Chondrocyte (in vitro differentiated cells): ENCODE measurements at regions not wholly inside any gene's neighbourhood (a gene's known extent, or its start where the extent isn't known, plus 50 kb on each side); places are given as distances from the start of the nearest gene placed in this dataset.

Experiments
- DNase-seq: peaks from one replicate; pipeline ENCODE4 v3.0.0; 2021; ENCODE audit warnings: mixed read lengths, low spot score
- H3K27ac Mint-ChIP-seq: one replicate; pipeline ENCODE4 v1.8.0; 2021; ENCODE audit warnings: mild to moderate bottlenecking, moderate library complexity, mixed read lengths; ENCODE audit not compliant: unreplicated experiment
- H3K27me3 Mint-ChIP-seq: 2 replicates; pipeline ENCODE4 v1.8.0; 2021; ENCODE audit warnings: low read depth, mixed read lengths
- H3K36me3 Mint-ChIP-seq: 2 replicates; pipeline ENCODE4 v1.8.0; 2021; ENCODE audit warnings: low read depth, mixed read lengths
- H3K4me1 Mint-ChIP-seq: 2 replicates; pipeline ENCODE4 v1.8.0; 2021; ENCODE audit warnings: low read depth, mild to moderate bottlenecking, mixed read lengths
- H3K4me3 Mint-ChIP-seq: one replicate; pipeline ENCODE4 v1.8.0; 2021; ENCODE audit warnings: mild to moderate bottlenecking, moderate library complexity, mixed read lengths; ENCODE audit not compliant: unreplicated experiment
- H3K9me3 Mint-ChIP-seq: 2 replicates; pipeline ENCODE4 v1.8.0; 2021; ENCODE audit warnings: low read depth, mixed read lengths
- TF ChIP-seq, protein P1 (sequence below): fragments of 200-600 bp; sonication (generic); IDR thresholded peaks from 2 replicates; pipeline ENCODE4 v1.5.0; 2021; ENCODE audit warnings: antibody characterized with exemption, mild to moderate bottlenecking, moderate library complexity

DNA sequence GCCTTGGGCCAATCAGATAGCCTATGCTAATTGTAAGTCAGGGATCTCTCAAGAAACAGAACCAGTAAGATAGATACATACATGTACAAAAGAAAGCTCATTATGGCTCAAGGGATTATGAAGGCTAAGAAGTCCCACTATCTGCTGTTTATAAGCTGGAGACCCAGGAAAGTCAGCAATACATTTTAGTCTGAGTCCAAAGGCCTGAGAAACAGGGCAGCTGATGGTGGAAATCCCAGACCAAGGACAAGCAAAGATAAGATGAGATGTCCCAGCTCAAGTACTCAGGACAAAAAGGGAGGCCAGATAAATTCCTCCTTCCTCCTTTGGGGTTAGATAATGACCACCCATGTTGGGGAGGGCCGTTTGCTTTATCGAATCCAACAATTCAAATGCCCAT lies 269.9 kb downstream of the AJAP1 start:
- H3K9me3 Mint-ChIP-seq, result peaks cover 37% of the 10 kb centered on the region
- no peaks in the 10 kb centered on the region for H3K27me3 Mint-ChIP-seq
- H3K4me3 Mint-ChIP-seq, result no peak overlapping the region
- H3K27ac Mint-ChIP-seq, result no peak overlapping the region
- no peaks in the 10 kb centered on the region for H3K4me1 Mint-ChIP-seq
- TF ChIP-seq, protein P1, sequence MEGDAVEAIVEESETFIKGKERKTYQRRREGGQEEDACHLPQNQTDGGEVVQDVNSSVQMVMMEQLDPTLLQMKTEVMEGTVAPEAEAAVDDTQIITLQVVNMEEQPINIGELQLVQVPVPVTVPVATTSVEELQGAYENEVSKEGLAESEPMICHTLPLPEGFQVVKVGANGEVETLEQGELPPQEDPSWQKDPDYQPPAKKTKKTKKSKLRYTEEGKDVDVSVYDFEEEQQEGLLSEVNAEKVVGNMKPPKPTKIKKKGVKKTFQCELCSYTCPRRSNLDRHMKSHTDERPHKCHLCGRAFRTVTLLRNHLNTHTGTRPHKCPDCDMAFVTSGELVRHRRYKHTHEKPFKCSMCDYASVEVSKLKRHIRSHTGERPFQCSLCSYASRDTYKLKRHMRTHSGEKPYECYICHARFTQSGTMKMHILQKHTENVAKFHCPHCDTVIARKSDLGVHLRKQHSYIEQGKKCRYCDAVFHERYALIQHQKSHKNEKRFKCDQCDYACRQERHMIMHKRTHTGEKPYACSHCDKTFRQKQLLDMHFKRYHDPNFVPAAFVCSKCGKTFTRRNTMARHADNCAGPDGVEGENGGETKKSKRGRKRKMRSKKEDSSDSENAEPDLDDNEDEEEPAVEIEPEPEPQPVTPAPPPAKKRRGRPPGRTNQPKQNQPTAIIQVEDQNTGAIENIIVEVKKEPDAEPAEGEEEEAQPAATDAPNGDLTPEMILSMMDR, result no peak
- H3K36me3 Mint-ChIP-seq, result no peaks in the 10 kb centered on the region
- no peak for DNase-seq

DNA sequence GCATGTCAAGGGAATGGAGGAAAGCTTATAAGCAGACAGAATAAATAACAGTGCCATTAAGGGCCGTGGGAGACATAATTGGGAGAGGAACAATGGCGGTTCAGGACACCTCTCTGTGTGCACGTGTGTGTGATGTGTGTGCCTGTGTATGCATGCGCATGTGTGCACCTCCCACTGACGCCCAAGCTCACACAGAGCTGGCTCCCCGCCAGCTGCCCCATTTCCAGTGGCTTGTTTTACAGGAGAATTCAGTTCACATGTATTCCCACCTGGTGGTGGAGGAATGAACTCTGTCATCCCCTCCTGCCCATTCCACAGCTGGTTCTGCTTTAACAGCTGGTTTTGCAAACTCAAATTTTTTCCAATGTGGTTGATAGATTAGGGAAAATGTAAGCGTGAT lies 262.2 kb downstream of the AJAP1 start:
- H3K9me3 Mint-ChIP-seq, result peaks cover 43% of the 10 kb centered on the region
- DNase-seq, result no peak
- no peaks in the 10 kb centered on the region for H3K27me3 Mint-ChIP-seq
- H3K4me3 Mint-ChIP-seq, result no peak overlapping the region
- no peaks in the 10 kb centered on the region for H3K4me1 Mint-ChIP-seq
- no peak overlapping the region for H3K27ac Mint-ChIP-seq
- no peaks in the 10 kb centered on the region for H3K36me3 Mint-ChIP-seq
- TF ChIP-seq, protein P1, result no peak

DNA sequence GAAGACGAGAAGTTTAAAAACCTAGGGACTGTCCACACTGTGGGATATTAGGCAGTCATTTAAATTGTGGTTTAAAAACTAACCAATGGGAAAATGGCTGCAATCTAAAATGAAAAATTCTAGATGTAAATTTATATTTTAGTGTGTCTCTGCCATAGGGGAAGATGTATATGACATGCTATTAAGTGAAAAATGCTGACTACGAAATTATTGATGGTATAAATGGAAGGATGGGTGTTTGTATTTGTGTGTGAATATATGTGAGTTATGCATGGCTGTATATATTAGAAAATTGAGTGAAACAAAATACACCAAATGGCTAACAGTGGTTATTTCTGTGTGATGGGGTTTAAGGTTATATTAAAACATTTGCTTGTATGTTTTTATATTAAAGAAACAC lies 260.7 kb downstream of the AJAP1 start:
- Mint-ChIP-seq H3K27me3 (no peaks in the 10 kb centered on the region), H3K27ac (no peak overlapping the region), H3K4me1 (no peaks in the 10 kb centered on the region), H3K36me3 (no peaks in the 10 kb centered on the region), H3K9me3 (peaks cover 43% of the 10 kb centered on the region), H3K4me3 (no peak overlapping the region)
- TF ChIP-seq, protein P1, result no peak
- DNase-seq, result no peak

DNA sequence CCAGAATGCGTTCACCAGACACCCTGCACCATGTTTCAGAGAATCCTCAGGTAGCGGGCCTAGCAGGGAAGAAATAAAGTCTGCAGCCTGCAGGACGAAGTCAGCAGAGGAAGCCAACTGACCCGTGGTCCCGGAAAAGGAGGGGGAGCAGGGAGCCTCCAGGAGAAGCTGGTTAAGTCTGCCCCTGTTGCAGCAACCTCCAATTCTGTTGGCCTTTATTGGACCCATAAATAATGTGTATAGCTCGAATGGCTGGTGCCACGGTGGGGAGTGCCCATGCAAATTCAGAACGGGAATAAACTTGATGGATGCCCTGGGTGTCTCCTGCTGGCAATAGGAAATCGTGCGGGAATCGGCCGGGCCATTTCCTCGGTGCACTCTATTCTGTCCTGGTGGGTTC lies 254.1 kb downstream of the AJAP1 start:
- Mint-ChIP-seq H3K4me3 (no peak overlapping the region), H3K36me3 (no peaks in the 10 kb centered on the region), H3K27me3 (no peaks in the 10 kb centered on the region), H3K27ac (no peak overlapping the region), H3K4me1 (no peaks in the 10 kb centered on the region), H3K9me3 (peaks cover 43% of the 10 kb centered on the region)
- TF ChIP-seq, protein P1, result no peak
- DNase-seq, result no peak

DNA sequence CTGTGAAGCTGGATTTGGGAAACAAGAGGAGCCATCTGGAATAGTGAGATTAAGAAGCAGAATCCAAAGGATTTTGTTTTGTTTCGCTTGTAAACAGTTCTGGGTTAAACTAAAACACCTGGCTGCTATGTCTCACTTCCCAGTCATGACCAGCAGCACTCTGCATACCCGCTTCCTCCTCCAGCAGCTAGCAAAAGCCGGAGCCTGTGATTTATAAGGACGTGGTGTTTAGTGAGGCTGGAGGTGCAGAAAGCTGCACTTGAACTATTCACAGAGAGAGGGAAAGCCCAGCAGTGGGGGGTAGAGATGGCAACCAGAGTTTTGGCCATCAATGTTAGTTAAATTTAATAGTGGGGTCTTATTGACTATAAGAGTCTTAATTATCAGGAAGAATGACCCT lies 240.2 kb downstream of the AJAP1 start:
- Mint-ChIP-seq H3K4me3 (no peak overlapping the region), H3K36me3 (no peaks in the 10 kb centered on the region), H3K9me3 (peaks cover 44% of the 10 kb centered on the region), H3K27me3 (no peaks in the 10 kb centered on the region), H3K4me1 (no peaks in the 10 kb centered on the region), H3K27ac (no peak overlapping the region)
- DNase-seq, result no peak
- TF ChIP-seq, protein P1, result no peak
